OCI-LY1 (cell line): ENCODE measurements at regions not wholly inside any gene's neighbourhood (a gene's known extent, or its start where the extent isn't known, plus 50 kb on each side); places are given as distances from the start of the nearest gene placed in this dataset.

Source experiments
- CTCF ChIP-seq: fragments of 200-600 bp; sonication (generic), shearing (Covaris generic); IDR thresholded peaks from 2 replicates; pipeline ENCODE4 v1.5.1; 2017; ENCODE audit warnings: mild to moderate bottlenecking, antibody characterized with exemption, low read length, moderate library complexity, mixed read lengths
- EZH2 ChIP-seq: fragments of 200-600 bp; sonication (generic), shearing (Covaris generic); IDR thresholded peaks from 2 replicates; pipeline ENCODE4 v1.8.0; 2017; ENCODE audit warnings: borderline replicate concordance, mixed run types, mild to moderate bottlenecking, antibody characterized with exemption, low read length, moderate library complexity, mixed read lengths

GRCh38 chr1:89457046-89457445 lies 67.6 kb upstream of the LRRC8B start:
- TF ChIP-seq EZH2: no peak
- no peak for TF ChIP-seq CTCF
